Astrocyte (in vitro differentiated cells and primary cell): ENCODE measurements at regions not wholly inside any gene's neighbourhood (a gene's known extent, or its start where the extent isn't known, plus 50 kb on each side); places are given as distances from the start of the nearest gene placed in this dataset.

Source experiments
- DNase-seq: peaks from one replicate; pipeline ENCODE4 v3.0.0-alpha.2; 2010; ENCODE audit warnings: low read depth
- FAIRE-seq: peaks from 2 replicates; lab custom pipeline; 2011; peaks lifted over from hg19 to GRCh38; lab: Jason Lieb, UNC
- H2AFZ ChIP-seq: 2 replicates; pipeline ENCODE4 v1.6.0; 2012; ENCODE audit warnings: low read depth, low read length, inconsistent platforms
- H3K27ac ChIP-seq: 2 replicates; pipeline ENCODE4 v1.5.1; 2011; ENCODE audit warnings: low read depth, low read length, inconsistent platforms
- H3K27me3 ChIP-seq: 2 replicates; pipeline ENCODE4 v1.6.0; 2011; ENCODE audit warnings: low read length, inconsistent platforms; ENCODE audit not compliant: insufficient read depth
- H3K36me3 ChIP-seq: 2 replicates; pipeline ENCODE4 v1.5.1; 2011; ENCODE audit warnings: low read length, inconsistent platforms; ENCODE audit not compliant: insufficient read depth
- H3K4me1 ChIP-seq: 2 replicates; pipeline ENCODE4 v1.5.1; 2011; ENCODE audit warnings: low read length, inconsistent platforms; ENCODE audit not compliant: insufficient read depth
- H3K4me2 ChIP-seq: 2 replicates; pipeline ENCODE4 v1.6.0; 2012; ENCODE audit warnings: low read length, inconsistent platforms
- H3K4me3 ChIP-seq: 2 replicates; pipeline ENCODE4 v1.5.1; 2011; ENCODE audit warnings: low read depth, mild to moderate bottlenecking, low read length, inconsistent platforms; ENCODE audit not compliant: insufficient read depth
- H3K79me2 ChIP-seq: 2 replicates; pipeline ENCODE4 v1.6.0; 2012; ENCODE audit warnings: mild to moderate bottlenecking, low read length, inconsistent platforms; ENCODE audit not compliant: insufficient read depth
- H3K9ac ChIP-seq: 2 replicates; pipeline ENCODE4 v1.6.0; 2012; ENCODE audit warnings: mild to moderate bottlenecking, low read length, inconsistent platforms
- H3K9me3 ChIP-seq: 2 replicates; pipeline ENCODE4 v1.5.1; 2012; ENCODE audit warnings: low read depth, mild to moderate bottlenecking, low read length, inconsistent platforms; ENCODE audit not compliant: insufficient read depth
- H4K20me1 ChIP-seq: 2 replicates; pipeline ENCODE4 v1.6.0; 2012; ENCODE audit warnings: low read length, inconsistent platforms; ENCODE audit not compliant: insufficient read depth
- H3K27ac Mint-ChIP-seq: one replicate; pipeline ENCODE4 v1.8.0; 2021; ENCODE audit warnings: mild to moderate bottlenecking, mixed read lengths; ENCODE audit not compliant: unreplicated experiment
- H3K27me3 Mint-ChIP-seq: one replicate; pipeline ENCODE4 v1.8.0; 2021; ENCODE audit warnings: low read depth, mixed read lengths; ENCODE audit not compliant: unreplicated experiment
- H3K36me3 Mint-ChIP-seq: one replicate; pipeline ENCODE4 v1.8.0; 2021; ENCODE audit warnings: low read depth, mixed read lengths; ENCODE audit not compliant: unreplicated experiment
- H3K4me1 Mint-ChIP-seq: one replicate; pipeline ENCODE4 v1.8.0; 2021; ENCODE audit warnings: low read depth, mixed read lengths; ENCODE audit not compliant: unreplicated experiment
- H3K4me3 Mint-ChIP-seq: one replicate; pipeline ENCODE4 v1.8.0; 2021; ENCODE audit warnings: mild to moderate bottlenecking, moderate library complexity, mixed read lengths; ENCODE audit not compliant: unreplicated experiment
- H3K9me3 Mint-ChIP-seq: one replicate; pipeline ENCODE4 v1.8.0; 2021; ENCODE audit warnings: mild to moderate bottlenecking, mixed read lengths; ENCODE audit not compliant: unreplicated experiment
- CTCF ChIP-seq: IDR thresholded peaks from 2 replicates; pipeline ENCODE4 v1.5.1; 2011; ENCODE audit warnings: low read depth, mild to moderate bottlenecking, inconsistent platforms, low read length, moderate library complexity; ENCODE audit not compliant: insufficient read depth
- EZH2 ChIP-seq: IDR thresholded peaks from 2 replicates; pipeline ENCODE4 v1.6.1; 2012; ENCODE audit warnings: mild to moderate bottlenecking, low read length, inconsistent platforms; ENCODE audit not compliant: insufficient read depth

GRCh38 chr3:150049317-150049716 lies 78.6 kb upstream of the PFN2 start:
- H3K9me3 Mint-ChIP-seq: peaks cover 2% of the 10 kb centered on the region
- no peak overlapping the region for H3K4me2 ChIP-seq
- no peaks in the 10 kb centered on the region for H3K27me3 ChIP-seq
- DNase-seq: peak; percentile 8
- H3K4me3 Mint-ChIP-seq: no peak overlapping the region
- H3K27ac Mint-ChIP-seq: no peak overlapping the region
- no peak for TF ChIP-seq CTCF
- TF ChIP-seq EZH2: no peak
- H3K36me3 Mint-ChIP-seq: no peaks in the 10 kb centered on the region
- H3K79me2 ChIP-seq: no peaks in the 10 kb centered on the region
- H3K4me1 Mint-ChIP-seq: no peaks in the 10 kb centered on the region
- no peaks in the 10 kb centered on the region for H3K36me3 ChIP-seq
- peaks cover 5% of the 10 kb centered on the region for H3K27me3 Mint-ChIP-seq
- H3K9ac ChIP-seq: no peak overlapping the region
- no peak for FAIRE-seq
- no peak overlapping the region for H2AFZ ChIP-seq
- no peak overlapping the region for H3K4me3 ChIP-seq
- H4K20me1 ChIP-seq: no peaks in the 10 kb centered on the region
- no peaks in the 10 kb centered on the region for H3K4me1 ChIP-seq
- H3K9me3 ChIP-seq: no peaks in the 10 kb centered on the region
- H3K27ac ChIP-seq: no peak overlapping the region

GRCh38 chr3:150041877-150042276 lies 71.2 kb upstream of the PFN2 start:
- Mint-ChIP-seq H3K9me3 (peaks cover 21% of the 10 kb centered on the region), H3K4me3 (no peak overlapping the region), H3K36me3 (peaks cover 3% of the 10 kb centered on the region), H3K4me1 (no peaks in the 10 kb centered on the region), H3K27me3 (no peaks in the 10 kb centered on the region), H3K27ac (no peak overlapping the region)
- no peaks in the 10 kb centered on the region for H3K4me1 ChIP-seq
- H4K20me1 ChIP-seq: no peaks in the 10 kb centered on the region
- no peak for FAIRE-seq
- DNase-seq: no peak
- no peak overlapping the region for H3K27ac ChIP-seq
- TF ChIP-seq EZH2: no peak
- TF ChIP-seq CTCF: no peak
- H3K9me3 ChIP-seq: no peaks in the 10 kb centered on the region
- H3K9ac ChIP-seq: no peak overlapping the region
- H3K4me2 ChIP-seq: no peak overlapping the region
- no peaks in the 10 kb centered on the region for H3K36me3 ChIP-seq
- H2AFZ ChIP-seq: no peak overlapping the region
- H3K79me2 ChIP-seq: no peaks in the 10 kb centered on the region
- H3K27me3 ChIP-seq: no peaks in the 10 kb centered on the region
- no peak overlapping the region for H3K4me3 ChIP-seq

DNA sequence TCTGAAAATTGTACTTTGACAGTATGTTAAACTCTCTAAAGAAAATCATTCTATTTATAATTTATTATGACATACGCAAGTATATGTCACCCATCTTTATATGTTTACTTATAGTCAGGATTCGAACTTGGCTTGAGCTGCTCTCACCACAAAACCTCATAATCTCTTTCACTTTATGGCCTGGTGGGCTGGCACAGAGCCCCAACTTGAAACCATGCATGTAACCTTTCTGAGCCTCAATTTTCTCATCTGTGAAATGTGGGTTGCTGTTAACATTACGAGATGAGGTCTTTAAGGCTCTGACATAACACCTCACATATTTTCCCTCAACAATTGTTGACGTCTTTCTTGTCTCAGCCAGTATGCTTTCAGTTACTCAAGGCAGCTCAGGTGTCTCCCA lies 69.4 kb upstream of the PFN2 start:
- Histone ChIP-seq H4K20me1 (no peaks in the 10 kb centered on the region), H3K27ac (no peak overlapping the region), H3K4me1 (no peaks in the 10 kb centered on the region), H3K27me3 (no peaks in the 10 kb centered on the region), H3K36me3 (no peaks in the 10 kb centered on the region), H3K4me3 (no peak overlapping the region), H2AFZ (no peak overlapping the region), H3K9me3 (no peaks in the 10 kb centered on the region), H3K4me2 (no peak overlapping the region), H3K9ac (no peak overlapping the region), H3K79me2 (no peaks in the 10 kb centered on the region)
- TF ChIP-seq EZH2 (no peak), CTCF (no peak)
- no peak overlapping the region for H3K27ac Mint-ChIP-seq
- peaks cover 9% of the 10 kb centered on the region for H3K27me3 Mint-ChIP-seq
- peaks cover 3% of the 10 kb centered on the region for H3K36me3 Mint-ChIP-seq
- DNase-seq (no peak), FAIRE-seq (no peak)
- H3K9me3 Mint-ChIP-seq: peaks cover 25% of the 10 kb centered on the region
- no peak overlapping the region for H3K4me3 Mint-ChIP-seq
- H3K4me1 Mint-ChIP-seq: no peaks in the 10 kb centered on the region
